H1 (cell line): ENCODE measurements at regions not wholly inside any gene's neighbourhood (a gene's known extent, or its start where the extent isn't known, plus 50 kb on each side); places are given as distances from the start of the nearest gene placed in this dataset.

ENCODE experiments used
- CBX5 ChIP-seq: fragments of 300-800, 300-1000 bp; sonication (generic); IDR thresholded peaks from 2 replicates; pipeline ENCODE4 v1.7.1; 2016; ENCODE audit warnings: antibody characterized with exemption, low read length, low read depth
- SRF ChIP-seq: IDR thresholded peaks from 2 replicates; pipeline ENCODE4 v1.6.1; 2011; ENCODE audit warnings: mild to moderate bottlenecking, low read depth, low read length, moderate library complexity

DNA sequence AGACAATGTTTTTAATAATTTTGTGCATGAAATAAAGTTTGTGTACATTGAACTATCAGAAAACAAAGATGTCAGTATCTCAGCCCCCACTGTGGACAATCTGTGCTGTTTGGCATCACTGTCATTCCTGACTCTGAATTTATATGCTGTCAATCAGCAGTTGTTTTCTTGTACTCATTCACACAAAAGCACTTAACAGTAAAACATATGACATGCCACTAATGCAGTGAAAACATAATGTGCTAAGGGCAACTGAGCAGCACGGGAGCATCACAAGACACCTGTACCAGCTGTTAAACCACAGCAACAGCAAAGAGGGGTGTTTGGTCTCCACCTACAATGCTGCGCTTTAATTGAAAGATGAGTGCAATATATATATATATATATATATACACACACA lies 647.8 kb upstream of the SLC35B3 start (continued):
- TF ChIP-seq SRF (no peak), CBX5 (no peak)
- TF ChIP-seq, all 59 proteins: peak for 0
